ENCODE measurements at regions not wholly inside any gene's neighbourhood (a gene's known extent, or its start where the extent isn't known, plus 50 kb on each side); places are given as distances from the start of the nearest gene placed in this dataset.

DNA sequence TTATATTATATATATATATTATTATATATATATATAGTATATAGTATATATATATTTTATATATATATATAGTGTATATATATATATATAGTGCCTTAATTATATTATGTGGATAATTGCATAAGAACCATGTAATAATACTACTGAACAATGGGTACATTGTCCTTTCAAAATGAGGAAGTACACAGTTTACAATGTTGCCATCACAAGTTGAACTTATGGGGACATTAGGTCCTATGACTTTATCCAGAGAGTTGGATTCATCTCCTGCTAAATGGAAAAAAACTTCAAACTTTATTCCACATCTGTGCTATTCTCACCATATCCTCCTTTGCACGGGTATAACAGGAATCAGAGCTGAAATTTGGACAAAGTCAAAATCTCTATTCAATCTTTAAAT, 105.0 kb upstream of the AGR3 start:
- DNase-seq (ENCODE audit: extremely low spot score) = no peak
- TF ChIP-seq, protein P1, sequence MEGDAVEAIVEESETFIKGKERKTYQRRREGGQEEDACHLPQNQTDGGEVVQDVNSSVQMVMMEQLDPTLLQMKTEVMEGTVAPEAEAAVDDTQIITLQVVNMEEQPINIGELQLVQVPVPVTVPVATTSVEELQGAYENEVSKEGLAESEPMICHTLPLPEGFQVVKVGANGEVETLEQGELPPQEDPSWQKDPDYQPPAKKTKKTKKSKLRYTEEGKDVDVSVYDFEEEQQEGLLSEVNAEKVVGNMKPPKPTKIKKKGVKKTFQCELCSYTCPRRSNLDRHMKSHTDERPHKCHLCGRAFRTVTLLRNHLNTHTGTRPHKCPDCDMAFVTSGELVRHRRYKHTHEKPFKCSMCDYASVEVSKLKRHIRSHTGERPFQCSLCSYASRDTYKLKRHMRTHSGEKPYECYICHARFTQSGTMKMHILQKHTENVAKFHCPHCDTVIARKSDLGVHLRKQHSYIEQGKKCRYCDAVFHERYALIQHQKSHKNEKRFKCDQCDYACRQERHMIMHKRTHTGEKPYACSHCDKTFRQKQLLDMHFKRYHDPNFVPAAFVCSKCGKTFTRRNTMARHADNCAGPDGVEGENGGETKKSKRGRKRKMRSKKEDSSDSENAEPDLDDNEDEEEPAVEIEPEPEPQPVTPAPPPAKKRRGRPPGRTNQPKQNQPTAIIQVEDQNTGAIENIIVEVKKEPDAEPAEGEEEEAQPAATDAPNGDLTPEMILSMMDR (IDR thresholded peaks at IDR 0.05; ENCODE audit: control extremely low read depth, extremely low read depth, low read depth, missing control alignments) = no peak
- CTCF ChIA-PET = interaction anchor here (1.0 to 2.8 kb wide), 3 partner anchors 12 to 315 kb away, joined by 3 to 7 read pairs (median 4); no protein-coding TSS in a partner anchor
- POLR2A ChIA-PET = no interaction called here

DNA sequence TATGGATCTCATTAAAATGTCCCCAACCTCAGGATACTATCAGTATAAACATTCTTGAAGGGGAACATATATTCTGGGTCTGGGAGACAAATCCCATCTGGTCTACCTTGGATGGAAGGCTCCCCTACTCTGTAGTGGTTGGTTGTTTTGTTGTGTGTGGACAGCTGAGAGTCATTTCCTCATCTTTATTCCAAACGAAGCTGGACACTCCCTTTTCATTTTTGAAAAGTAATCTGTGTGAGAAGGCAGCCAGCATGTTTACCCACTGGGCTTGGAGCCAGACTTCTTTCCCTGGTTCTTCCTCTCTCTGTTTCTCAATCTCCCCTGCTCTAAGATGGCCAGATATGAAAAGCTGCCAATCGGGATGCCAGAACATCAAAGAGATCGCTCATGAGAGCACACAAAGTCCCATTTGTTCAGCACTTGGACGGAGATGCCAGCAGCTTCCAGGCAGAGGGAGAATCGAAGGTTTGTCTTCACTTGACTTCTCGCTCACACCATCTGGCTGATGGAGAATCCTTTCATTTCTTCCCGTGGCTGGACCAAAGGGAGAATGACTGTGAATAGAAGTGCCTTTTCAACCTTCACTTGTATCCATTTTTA, 108.1 kb upstream of the AGR3 start:
- no peak for DNase-seq (ENCODE audit: extremely low spot score)
- TF ChIP-seq, protein P1 (IDR thresholded peaks at IDR 0.05; ENCODE audit: control extremely low read depth, extremely low read depth, low read depth, missing control alignments) = no peak
- ChIA-PET CTCF (interaction anchor here (1.0 to 1.1 kb wide), 2 partner anchors 9 to 14 kb away, joined by 3 read pairs; no protein-coding TSS in a partner anchor), POLR2A (no interaction called here)

DNA sequence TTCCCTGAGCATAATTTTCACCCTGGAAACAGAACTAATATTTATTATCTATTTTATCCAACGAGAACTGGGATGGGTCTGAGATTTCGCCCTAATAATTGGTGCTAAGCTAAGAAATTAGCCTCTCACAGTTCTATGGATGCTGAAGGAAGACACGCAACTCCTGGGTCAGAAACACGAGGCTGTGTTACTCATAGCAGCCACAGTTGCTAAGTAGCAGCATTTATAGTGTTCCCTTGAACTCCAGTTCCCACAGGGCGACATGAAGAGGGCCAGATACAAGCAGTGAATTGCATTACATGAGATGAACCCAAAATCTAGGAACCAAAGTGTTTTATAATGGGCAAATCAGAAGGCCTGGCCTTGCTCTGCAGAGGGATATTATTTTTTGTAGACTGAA, 109.8 kb upstream of the AGR3 start:
- POLR2A ChIA-PET = no interaction called here
- DNase-seq (ENCODE audit: extremely low spot score) = no peak
- CTCF ChIA-PET = no interaction called here
- TF ChIP-seq, protein P1 (IDR thresholded peaks at IDR 0.05; ENCODE audit: control extremely low read depth, extremely low read depth, low read depth, missing control alignments) = no peak

DNA sequence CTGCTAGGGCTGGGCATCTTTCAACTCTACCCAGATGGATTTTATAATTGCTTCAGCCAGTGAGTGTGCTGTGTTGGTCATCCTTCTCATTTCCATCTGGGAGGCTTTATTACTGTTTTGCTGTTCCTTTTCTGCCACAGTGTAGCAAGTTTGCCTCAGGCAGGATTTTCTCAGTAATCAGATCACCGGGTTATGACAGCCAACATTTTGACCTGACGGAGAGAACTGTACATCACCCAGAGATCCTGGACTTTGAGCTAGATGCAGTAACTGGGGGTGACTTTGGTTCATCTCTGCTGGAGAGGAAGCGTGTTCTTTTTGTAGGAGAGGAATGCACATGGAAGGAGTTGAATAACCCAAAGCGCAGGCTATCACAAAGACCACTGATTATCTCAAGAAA, 111.8 kb upstream of the AGR3 start:
- no peak for DNase-seq (ENCODE audit: extremely low spot score)
- TF ChIP-seq, protein P1 (IDR thresholded peaks at IDR 0.05; ENCODE audit: control extremely low read depth, extremely low read depth, low read depth, missing control alignments) = no peak
- ChIA-PET CTCF (interaction anchor here (1.3 to 2.1 kb wide), 4 partner anchors 8 to 16 kb away, joined by 5 to 8 read pairs (median 6); no protein-coding TSS in a partner anchor), POLR2A (no interaction called here)

DNA sequence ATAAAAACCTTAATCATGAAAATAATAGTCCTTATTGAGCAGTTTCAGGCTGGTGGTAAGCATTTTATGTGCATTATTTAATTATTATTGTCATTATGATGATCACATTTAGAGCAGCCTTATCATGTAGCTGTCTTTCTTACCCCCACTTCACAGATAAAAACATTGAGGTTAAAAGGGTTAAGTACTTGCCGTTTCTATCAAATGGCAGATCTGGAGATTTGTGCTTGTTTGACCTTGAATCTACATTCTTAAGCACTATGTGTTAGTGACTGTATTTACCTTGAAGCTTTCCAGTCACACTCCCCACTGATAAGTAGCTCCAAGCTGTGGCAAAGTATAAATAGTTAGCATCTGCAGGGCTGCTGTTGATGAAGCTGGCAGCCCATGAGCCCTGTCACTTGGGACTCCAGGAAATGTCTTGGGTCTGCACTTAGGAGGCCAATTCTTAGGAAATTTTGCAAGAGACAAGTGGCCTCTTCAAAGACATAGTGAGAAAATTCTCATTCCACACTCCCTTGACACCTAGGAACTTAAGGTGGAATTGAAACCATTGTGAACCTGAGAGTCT, 116.8 kb upstream of the AGR3 start:
- TF ChIP-seq, protein P1 (IDR thresholded peaks at IDR 0.05; ENCODE audit: control extremely low read depth, extremely low read depth, low read depth, missing control alignments) = no peak
- POLR2A ChIA-PET = no interaction called here
- DNase-seq (ENCODE audit: extremely low spot score) = no peak
- CTCF ChIA-PET = interaction anchor here (1.7 to 4.2 kb wide), 5 partner anchors 10 to 37 kb away, joined by 4 to 23 read pairs (median 5); no protein-coding TSS in a partner anchor

DNA sequence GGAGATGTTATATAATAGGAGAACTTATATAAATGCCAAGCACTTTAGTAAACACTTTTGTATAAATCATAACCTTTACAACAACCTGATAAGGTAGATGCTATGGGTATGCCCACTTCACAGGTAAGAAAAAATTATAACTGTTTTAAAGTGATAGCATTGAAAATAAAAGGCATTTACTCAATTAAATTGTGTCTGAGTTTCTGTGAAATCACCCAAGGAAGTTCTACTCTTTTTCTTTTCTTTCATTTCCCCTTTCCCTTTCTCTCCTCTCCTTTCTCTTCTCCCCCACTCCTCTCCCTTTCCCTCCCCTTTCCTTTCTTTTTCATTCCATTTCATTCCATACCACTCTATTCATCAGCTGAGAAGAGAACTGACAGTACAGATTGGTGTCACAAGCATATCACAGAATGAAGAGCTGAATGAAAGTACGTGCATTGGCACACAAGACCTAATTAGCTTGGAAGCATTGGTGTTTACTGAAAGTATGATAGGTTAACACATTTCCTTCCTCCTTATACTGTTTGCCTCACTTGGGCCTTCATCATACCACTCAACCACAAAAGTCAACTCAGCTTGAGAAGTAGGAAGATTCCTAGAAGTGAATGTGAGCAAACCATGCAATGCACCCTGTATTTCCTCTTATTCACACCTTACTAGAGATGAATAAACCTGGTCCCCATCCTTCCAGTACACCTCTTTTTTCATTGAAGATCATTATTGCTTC, 117.9 kb upstream of the AGR3 start:
- ChIA-PET POLR2A (no interaction called here), CTCF (interaction anchor here (1.2 to 4.2 kb wide), 6 partner anchors 9 to 36 kb away, joined by 3 to 23 read pairs (median 4); no protein-coding TSS in a partner anchor)
- DNase-seq (ENCODE audit: extremely low spot score) = no peak

More for the DNA sequence above, 117.9 kb upstream of the AGR3 start:
- TF ChIP-seq, protein P1 (IDR thresholded peaks at IDR 0.05; ENCODE audit: control extremely low read depth, extremely low read depth, low read depth, missing control alignments) = no peak
